ENCODE measurements at regions not wholly inside any gene's neighbourhood (a gene's known extent, or its start where the extent isn't known, plus 50 kb on each side); places are given as distances from the start of the nearest gene placed in this dataset.

DNA sequence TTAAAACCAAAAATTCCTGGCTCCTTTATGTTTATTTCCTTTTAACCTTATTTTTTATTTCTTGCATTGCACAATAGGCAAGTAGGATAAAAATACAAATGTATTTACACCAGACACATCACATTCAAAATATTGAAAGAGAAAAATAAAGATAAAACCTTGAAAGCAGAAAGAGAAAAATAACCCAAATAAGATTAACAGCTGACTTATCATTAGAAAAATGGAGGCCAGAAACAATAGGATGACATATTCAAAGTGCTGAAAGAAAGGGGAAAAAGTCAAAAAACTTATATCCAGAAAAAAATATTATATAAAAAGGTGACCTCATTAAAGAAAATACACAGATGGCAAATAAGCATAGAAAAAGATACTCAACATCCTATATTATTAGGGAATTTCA lies 459.4 kb downstream of the NUF2 start:
- no peak for TF ChIP-seq SPI1 (IDR thresholded peaks at IDR 0.05; ENCODE audit: low read depth, low read length)
- TF ChIP-seq POLR2AphosphoS5 (IDR thresholded peaks at IDR 0.05; ENCODE audit: low read depth, low read length), result no peak
